Muscle of arm (tissue), 1 donor: ENCODE measurements at regions not wholly inside any gene's neighbourhood (a gene's known extent, or its start where the extent isn't known, plus 50 kb on each side); places are given as distances from the start of the nearest gene placed in this dataset.

ENCODE experiments used
- DNase-seq: peaks from one replicate; pipeline ENCODE4 v3.0.0-alpha.2; 2013

DNA sequence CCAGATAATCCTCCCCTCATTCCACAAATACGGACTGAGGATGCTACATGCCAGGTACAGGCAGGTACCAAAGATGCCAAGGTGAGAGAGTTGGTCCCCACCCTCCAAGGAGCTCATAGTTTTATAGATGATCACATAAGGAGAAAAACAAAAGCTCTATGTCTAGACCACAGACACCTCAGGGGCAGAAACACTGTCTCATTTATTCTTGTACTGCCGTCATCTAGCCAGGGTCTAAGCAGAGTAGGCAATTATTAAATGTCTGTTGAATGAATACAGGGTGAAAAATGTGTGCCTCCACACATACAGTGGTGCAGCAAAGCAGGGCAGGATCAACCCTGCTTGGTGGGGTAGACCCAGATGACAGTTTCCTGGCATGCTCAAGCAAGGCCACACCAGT lies 439.8 kb upstream of the JARID2 start:
- DNase-seq = no peak

DNA sequence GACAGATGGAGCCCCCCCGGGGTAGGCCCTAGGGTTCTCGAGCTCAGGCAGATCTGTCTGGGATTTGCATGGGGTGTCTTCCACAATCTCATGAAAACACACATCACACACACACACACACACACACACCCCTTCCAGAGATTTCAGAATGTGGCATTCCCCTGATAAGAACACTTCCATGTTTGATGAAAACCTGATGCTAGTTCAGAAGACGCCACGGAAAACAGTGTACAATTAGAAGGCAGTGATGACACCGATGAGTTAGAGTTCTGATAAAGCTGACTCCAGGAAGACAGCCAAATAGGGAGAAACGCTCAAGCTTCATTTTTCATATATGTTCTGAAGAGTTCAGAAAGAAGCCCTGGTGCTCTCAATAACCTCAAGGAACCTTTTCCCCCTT lies 438.7 kb upstream of the JARID2 start:
- no peak for DNase-seq

DNA sequence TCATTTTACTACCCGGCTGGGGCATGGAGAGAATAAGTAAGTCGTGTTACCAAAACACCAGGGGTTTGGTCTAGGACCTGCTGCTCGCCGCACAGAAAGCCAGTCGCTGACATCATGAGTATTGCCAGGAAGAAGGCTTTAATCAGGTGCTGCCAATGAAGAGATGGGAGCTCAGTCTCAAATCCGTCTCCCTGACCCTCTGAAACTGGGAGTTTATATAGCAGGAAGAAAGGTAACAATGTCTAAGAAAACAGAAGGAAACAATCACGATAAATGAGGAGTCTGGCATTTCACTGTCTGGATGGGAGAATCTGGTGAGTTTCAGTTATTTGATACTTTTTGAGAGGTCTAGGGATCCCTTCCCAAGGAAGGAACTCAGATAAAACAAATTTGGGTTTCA lies 437.9 kb upstream of the JARID2 start:
- no peak for DNase-seq

DNA sequence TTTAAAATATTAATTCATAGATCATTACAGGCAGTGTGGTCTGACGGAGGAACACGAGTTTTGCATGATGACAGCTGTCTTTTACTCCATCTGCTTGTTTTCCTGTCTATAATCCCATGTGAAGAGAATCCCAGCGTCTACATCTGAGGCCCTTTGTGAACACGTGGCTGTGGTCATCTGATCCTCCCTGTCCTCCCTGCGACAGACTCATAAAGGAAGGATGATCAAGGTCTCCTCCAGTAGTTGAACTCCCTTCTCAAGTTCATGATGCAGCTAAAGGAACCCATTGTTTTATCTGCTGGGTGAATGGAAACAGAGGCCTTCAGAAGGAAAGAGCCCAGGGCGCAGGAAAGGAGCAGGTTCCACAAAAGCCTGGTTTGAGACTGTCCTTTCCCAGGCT lies 435.8 kb upstream of the JARID2 start:
- no peak for DNase-seq

DNA sequence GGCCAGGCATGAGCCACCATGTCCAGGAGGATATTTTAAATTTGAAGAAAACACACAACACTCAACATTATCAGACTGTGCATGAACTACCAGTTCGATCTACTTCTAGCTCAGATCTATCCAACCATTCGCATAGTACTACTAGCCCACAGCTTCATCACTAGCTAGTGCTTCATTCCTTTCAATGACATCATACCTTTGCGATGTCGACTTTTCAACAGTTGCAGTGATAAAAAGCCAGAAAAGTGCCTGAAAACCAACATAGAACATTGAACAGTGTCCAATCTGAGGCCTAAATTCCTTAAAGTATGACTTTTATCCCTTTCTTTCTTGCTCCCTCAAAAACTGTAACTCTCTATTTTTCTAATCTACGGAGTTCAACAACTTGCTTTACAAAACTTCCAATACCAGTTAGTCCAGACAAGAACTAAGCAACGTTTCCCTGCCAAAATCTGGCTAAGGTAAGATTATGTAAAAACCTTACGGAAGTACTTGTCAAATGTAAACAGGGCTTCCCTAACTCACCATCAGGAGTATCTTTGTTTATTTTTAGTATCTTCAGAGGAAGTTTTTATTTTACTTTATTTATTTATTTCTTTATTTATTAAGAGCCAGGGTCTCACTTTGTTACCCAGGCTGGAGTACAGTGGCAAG lies 434.0 kb upstream of the JARID2 start:
- DNase-seq = no peak

DNA sequence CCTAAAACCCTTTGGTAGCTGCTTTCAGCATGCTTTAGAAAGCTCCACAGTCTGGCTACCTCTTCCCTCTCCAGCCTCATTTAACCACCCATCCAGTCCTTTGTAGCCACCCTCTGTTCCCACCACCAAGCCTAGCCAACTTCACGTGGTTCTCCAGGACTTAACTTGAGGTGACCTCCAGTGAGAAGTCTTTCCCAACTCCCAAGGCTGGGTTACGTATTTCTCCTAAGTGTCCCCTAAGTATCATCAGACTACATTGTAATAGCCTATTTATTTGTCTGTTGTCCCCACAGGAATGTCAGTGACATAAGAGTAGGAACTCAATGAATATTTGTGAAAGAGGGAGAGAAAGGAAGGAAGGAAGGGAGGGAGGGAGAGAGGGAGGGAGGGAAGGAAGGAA lies 431.9 kb upstream of the JARID2 start:
- DNase-seq = no peak

DNA sequence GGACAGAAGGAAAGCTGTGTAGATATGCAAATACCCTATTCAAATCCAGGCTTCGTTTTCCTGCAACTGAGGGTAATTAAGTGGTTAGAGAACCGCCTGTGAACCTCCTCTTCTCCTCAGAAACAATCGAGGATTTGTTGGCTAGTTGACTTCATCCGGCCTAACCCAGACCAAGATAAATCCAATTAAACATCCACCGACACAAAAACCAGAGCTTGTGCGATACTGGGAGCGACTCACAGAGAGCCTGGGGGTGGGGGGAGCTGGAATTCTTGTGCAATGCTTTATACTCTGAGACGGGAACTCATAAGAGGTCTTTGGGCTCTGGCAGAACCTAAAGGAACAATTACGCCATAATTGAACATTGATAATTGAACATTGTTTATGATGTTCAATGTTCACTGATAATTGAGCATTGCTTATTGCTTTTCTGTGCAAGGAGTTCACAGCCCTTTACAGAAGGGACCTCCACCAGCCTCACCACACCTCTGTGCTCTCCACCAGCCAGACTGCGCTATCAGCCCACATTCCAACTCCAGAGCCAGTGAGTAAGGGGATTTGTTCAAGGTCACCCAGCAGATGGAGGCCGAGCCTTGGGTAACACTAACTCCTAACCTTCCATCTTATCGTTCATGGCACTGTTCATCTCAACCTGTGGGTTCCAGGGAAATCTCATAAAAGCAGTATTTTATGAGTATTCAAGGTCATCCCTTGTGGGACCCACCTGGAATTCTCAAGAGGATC lies 429.6 kb upstream of the JARID2 start:
- no peak for DNase-seq

DNA sequence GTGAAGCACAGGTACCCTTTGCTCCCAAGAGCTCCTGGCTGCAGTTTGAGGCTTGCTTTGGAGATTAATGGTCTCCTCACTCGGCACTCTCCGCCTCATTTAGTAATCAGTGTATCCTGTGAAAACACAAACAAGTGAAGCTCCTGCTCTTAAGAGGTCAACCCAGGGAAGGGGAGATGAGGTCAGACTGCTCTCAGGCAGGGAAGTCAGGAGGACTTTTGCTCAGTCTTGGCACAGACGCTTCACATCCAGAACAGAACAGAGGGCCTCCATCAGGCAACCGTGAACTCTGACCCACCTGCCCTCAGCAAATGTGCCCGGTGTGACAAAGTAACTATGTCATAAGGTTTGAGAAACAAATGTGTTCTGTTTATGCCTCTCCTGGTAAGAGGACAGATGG lies 428.8 kb upstream of the JARID2 start:
- DNase-seq = no peak

DNA sequence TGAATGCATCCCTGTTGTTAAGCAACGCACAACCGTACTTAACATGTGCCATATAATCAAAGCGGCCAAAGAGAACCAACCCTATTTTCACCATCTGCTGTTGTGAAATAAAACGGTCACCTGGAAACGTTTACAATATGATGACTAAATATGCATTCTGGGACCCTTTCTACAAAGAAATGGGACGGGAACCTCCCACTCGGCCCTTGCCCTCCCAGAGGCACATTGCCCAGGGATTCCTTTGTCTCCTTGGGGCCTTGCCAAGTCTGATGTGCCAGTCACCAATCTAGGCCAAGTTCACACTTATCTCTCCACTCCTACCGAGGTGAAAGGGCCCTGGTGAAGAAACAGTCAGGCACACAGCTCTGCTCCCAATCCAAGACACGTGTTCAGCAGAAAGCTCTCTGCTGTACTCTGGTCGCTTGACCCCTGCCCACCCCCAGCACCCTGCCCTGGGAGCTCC lies 427.4 kb upstream of the JARID2 start:
- no peak for DNase-seq

DNA sequence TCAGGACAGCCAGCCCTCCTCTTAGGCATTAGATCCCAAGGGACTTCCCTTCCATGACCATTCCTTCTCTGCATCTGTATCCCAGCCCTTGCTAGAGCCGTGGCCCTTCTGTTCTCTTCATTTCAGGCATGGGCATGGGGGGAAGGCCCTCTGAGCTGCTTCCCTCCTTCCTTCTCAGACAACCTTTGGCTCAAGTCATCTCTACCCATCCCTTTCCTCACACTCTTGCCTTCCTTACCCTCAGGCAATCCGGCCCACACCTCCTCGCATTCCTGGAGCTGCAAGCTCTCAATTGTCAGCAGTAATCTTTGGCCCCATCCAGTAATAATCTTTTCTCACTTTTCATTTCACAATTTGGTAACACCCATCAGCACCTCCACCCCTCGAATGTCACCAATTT lies 426.9 kb upstream of the JARID2 start:
- no peak for DNase-seq

DNA sequence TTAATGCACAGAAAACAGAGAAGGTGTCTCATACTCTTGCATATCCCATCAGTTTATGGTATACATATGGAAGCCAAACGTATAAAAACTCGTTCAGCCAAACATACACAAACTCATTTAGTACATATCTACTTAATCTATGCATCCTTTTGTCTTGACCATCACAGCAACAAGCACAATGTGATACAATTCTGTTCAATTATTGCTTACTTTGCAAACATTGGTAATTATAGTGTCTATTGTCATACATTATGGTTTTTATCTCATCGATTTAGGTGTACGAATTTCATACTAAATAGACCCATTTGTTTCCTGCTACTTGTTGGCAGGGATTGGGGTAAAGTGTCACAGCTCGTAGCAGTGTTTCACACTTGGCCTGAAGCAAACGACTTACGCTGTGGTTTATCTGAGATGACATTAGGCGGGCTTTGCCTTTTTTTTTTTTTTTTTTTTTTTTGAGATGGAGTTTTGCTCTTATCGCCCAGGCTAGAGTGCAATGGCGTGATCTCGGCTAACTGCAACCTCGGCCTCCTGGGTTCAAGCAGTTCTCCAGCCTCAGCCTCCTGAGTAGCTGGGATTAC lies 425.9 kb upstream of the JARID2 start:
- no peak for DNase-seq

DNA sequence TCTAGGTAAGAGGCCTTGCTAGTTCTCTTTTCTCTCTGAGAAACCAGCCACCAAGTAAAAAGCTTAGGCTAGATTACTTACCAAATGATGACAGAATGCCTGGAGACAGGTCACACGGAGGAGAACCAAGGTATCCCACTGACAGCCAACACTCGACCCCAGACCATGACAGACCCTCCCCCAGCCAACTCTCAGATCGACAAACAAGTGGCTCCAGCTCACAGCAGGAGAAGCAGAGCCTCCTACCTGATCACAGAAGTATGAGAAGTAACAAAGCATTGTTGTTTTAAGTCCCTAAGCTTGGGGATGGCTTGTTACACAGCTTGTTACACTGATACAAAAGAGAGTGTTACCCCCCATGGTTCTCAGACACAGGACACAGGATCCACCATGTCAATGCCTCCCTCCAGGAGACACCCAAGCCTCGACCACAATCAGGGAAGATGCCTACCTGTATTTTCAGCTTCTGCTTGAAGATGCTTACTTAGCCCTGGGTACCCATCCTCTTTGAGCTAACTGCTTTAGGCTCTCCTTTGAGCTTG lies 423.8 kb upstream of the JARID2 start:
- DNase-seq = no peak

DNA sequence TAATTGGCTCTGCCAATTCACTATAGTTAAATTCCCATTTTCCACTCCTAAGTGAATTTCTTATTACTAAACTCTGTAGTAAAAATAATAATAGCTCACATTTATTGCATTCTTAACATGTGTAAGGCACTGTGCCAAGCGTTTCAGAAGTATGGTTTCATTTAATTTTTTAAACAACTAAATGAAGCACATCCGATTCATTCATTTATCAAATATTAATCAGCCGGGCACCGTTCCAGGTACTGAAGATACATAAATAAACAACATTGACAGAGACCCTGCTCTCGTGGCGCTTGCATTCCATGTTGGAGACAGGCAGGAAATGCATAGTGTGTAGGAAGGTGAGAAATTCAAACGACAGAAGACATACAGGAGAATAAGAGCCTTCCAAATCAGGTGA lies 423.2 kb upstream of the JARID2 start:
- no peak for DNase-seq

DNA sequence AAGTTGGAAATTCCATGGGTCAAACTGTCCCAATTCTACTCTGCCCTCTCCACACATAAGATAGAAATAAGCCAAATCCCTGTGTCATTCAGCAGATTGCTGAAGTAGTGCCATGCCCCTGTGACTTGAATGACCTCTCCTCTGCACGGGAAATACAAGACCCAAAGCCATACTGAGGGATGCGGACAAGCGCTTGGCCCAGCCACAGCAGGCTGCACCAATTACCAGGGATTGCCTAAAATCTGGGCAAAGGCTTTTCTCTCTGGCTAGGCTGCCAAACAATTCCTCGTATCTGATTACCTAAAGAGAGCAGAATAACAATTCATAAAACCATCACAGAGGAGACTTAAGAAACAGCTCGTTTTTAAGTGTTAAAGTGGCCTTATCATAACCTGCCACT lies 421.8 kb upstream of the JARID2 start:
- no peak for DNase-seq

DNA sequence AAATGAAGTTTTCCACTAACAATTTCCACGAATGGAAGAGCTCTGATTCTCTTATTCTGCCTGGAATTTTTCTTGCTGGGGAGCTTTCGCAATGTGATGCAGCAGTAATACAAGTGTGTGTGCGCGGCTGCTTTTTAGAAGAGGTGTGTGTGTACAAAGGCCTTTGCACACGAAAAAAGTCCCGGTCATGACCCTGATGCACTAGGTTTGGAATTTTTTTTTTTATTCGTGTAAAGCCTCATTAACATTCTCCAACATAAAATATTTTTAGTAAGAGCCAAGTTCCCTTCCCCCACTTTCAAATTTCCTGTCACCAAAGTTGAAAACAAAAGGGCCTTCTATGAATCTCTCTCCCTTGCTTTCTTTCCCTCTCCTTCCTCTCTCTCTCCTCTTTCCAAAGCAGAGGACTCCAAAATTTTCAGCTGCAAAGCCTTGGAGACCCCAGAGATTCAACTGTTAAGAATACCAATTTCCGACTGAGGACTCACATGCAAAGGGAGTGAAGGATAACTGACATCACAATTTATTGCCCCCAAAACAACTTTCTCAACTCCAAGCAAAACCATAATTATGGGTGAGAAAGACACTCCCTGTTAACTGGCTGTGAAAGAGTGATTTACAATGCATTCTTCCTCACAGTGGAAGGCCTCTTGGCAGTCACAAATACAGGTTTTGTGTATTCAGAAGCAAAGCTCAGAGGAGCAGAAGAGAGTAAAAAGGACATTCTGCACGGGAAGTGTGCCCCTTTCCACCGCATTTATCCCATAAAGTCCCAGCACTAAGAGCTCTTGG lies 421.2 kb upstream of the JARID2 start:
- peak; percentile 63 for DNase-seq

DNA sequence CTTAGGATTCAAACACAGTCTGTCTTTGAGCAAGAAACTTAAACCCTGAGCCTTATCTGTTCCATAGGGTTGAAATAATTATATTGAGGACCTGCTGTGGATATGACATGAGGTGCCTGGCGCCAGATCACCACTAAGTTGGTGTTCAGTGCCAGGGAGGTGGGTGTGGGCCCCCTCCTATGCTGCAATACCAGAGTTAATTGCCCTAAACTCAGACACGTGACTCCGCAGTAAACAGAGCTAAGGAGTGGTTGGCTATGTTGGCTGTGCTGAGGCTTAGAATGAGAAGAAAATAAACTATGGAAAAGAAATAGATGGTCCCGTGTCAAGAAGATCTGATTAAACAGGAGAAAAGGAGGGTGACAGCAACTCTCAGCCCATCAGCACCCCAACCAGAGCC lies 419.4 kb upstream of the JARID2 start:
- DNase-seq = no peak

DNA sequence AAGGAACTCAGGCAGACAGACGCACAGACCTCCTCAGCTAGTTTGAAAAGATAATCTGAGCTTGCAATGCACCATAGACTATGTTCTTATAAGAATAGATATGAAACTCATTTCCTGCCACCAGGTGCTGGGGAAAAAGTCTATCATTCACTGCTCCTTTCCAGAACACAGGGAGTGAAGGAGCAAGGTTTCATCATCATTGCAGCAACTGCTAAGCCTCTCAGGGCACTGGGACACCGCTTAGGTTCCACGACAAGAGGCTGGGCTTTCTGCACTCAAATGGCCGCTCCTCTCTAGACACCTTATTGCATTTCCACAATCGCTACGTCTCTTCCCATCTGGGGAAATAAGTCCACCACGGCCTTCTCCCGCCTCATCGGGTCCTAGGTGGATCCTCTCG lies 418.5 kb upstream of the JARID2 start:
- no peak for DNase-seq

DNA sequence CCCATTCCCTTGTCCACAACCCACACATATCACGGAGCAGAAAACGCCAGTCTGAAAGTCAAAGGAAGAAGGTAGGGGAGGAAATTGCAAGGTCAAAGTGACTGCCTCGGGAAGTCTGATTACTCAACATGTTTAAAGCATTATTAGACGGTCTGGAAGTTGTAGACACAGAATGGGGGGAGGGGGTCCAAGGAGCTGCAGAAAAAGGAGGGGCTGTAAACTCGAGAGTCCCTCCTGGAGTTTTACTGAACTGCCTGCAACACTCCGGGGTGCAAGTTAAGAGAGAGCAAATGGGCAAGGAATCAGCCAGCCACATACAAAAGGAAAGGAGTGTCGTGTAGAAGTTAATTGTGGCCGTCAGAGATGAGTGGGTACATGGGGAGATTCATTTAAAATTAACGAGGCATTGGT lies 417.7 kb upstream of the JARID2 start:
- no peak for DNase-seq

DNA sequence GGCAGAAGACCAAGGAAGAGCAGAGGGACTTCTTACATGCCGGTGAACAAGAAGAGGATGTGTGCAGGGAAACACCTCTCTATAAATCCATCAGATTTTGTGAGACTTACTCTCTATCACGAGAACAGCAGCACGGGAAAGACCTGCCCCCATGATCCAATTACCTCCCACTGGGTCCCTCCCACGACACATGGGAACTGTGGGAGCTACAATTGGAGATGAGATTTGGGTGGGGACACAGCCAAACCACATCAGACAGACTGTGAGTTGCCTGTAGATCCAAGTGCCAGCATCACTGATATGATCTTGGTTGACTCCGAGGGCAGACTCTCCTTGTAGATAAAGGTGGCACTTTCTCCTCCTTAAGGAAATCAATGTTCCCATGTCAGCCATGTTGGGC lies 414.8 kb upstream of the JARID2 start:
- no peak for DNase-seq

DNA sequence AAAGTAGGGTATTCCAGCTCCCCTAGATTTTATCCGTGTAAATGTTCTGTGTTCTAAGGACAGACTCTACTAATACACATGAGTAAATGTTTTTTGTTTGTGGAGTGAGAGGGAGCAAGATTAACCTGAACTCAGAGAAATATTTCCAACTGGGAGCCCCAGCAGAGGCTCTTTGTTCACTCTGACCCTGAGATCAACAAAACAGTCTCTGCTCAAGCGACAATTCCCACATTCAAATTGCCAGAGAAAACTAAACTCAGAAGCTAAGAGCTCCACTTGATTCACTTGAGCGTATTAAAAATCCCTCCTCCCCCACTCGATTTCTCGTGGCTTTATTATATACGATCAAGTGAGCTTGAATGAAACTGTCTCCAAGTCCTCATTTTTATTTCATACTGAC lies 413.9 kb upstream of the JARID2 start:
- no peak for DNase-seq

DNA sequence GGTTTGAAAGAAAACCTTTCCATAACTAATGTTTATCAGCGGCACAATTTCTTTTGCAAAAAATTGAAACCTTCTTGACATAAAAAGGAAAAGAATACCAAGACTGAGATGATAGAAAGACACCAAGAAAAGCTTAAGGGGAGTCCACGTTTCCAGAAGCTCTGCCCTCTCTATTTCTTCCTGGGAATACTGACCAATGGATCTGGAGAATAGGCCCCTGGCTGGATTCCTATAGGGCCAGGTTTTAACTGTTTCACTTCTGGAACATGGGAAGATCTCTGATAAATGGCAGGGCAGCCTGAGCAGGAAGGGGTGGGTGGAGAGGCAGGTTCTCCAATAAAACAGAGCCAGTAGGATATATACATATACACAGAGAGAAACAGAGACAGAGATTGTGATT lies 413.4 kb upstream of the JARID2 start:
- no peak for DNase-seq

DNA sequence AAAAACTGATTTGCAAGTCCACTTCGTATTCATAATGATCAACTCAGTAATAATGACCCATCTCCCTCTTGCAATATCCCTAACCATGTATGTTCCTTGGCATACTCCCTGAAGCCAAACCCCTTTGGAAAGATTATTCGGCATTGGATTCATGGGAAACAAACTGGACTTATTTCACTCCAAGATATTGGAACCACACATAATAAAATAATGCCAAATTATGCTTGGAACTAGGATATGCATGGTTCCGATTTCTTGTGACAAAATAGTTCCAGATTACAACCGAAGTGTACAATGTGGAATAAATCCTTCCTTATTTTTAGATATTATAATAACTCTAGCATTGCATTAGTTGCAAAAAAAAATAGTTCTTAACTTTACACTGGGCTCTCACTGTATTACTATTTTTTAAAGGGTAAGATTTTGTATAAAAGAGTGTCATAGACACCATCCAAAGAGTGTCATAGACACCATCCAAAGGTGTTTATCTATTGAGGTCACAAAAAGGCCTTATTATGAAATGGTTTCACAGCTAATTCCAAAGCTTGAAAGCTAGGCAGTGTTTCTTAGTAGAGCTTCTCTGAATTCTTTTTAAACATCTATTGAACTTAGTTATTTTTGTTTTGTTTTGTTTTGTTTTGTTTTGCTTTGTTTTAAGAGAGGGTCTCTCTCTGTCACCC lies 410.9 kb upstream of the JARID2 start:
- DNase-seq = no peak
